NCI-H1105 (cell line): ENCODE measurements at regions not wholly inside any gene's neighbourhood (a gene's known extent, or its start where the extent isn't known, plus 50 kb on each side); places are given as distances from the start of the nearest gene placed in this dataset.

Experiments
- DNase-seq: peaks from one replicate; lab custom pipeline; 2025; lab: John Stamatoyannopoulos, UW

- DNase-seq = no peak
Observed at GRCh38 chr2:34402376-34402775, 803.3 kb upstream of the FAM98A start.

- DNase-seq = no peak
Observed at GRCh38 chr2:34401186-34401585, 802.1 kb upstream of the FAM98A start.

- no peak for DNase-seq
Observed at GRCh38 chr2:34388446-34388845, 789.3 kb upstream of the FAM98A start.

- DNase-seq = no peak
Observed at GRCh38 chr2:34387536-34387935, 788.4 kb upstream of the FAM98A start.

- no peak for DNase-seq
Observed at GRCh38 chr2:34379586-34379985, 780.5 kb upstream of the FAM98A start.

GRCh38 chr2:34373586-34374233, 774.6 kb upstream of the FAM98A start:
- no peak for DNase-seq

GRCh38 chr2:34372967-34373366, 773.9 kb upstream of the FAM98A start:
- DNase-seq = no peak

GRCh38 chr2:34371711-34372110, 772.6 kb upstream of the FAM98A start:
- no peak for DNase-seq

GRCh38 chr2:34368304-34368703, 769.2 kb upstream of the FAM98A start:
- no peak for DNase-seq

GRCh38 chr2:34365932-34366331, 766.8 kb upstream of the FAM98A start:
- DNase-seq = no peak

GRCh38 chr2:34365512-34365911, 766.4 kb upstream of the FAM98A start:
- no peak for DNase-seq

- no peak for DNase-seq
Observed at GRCh38 chr2:34353509-34354113, 754.5 kb upstream of the FAM98A start.

- no peak for DNase-seq
Observed at GRCh38 chr2:34349527-34349926, 750.4 kb upstream of the FAM98A start.

- DNase-seq = no peak
Observed at GRCh38 chr2:34345030-34345429, 745.9 kb upstream of the FAM98A start.

GRCh38 chr2:34340307-34340706, 741.2 kb upstream of the FAM98A start:
- no peak for DNase-seq

- DNase-seq = no peak
Observed at GRCh38 chr2:34337735-34338134, 738.6 kb upstream of the FAM98A start.

- no peak for DNase-seq
Observed at GRCh38 chr2:34332813-34333212, 733.7 kb upstream of the FAM98A start.

GRCh38 chr2:34320056-34320455, 721.0 kb upstream of the FAM98A start:
- no peak for DNase-seq

- DNase-seq = no peak
Observed at GRCh38 chr2:34317797-34318196, 718.7 kb upstream of the FAM98A start.

GRCh38 chr2:34316788-34317187, 717.7 kb upstream of the FAM98A start:
- no peak for DNase-seq

- no peak for DNase-seq
Observed at GRCh38 chr2:34311816-34312215, 712.7 kb upstream of the FAM98A start.

- no peak for DNase-seq
Observed at GRCh38 chr2:34308140-34308539, 709.0 kb upstream of the FAM98A start.

- DNase-seq = no peak
Observed at GRCh38 chr2:34307636-34308035, 708.5 kb upstream of the FAM98A start.

GRCh38 chr2:34306745-34307144, 707.6 kb upstream of the FAM98A start:
- no peak for DNase-seq
